H9 (cell line): ENCODE measurements at regions not wholly inside any gene's neighbourhood (a gene's known extent, or its start where the extent isn't known, plus 50 kb on each side); places are given as distances from the start of the nearest gene placed in this dataset.

Source experiments
- DNase-seq: peaks from one replicate; pipeline ENCODE4 v3.0.0-alpha.2; 2017
- H2AFZ ChIP-seq: one replicate; pipeline ENCODE4 v1.6.1; 2013; ENCODE audit warnings: mild to moderate bottlenecking, low read length, control low read depth, moderate library complexity
- H2AK5ac ChIP-seq: 2 replicates; pipeline ENCODE4 v1.6.1; 2013; ENCODE audit warnings: low read length, control low read depth, mixed read lengths; ENCODE audit not compliant: insufficient read length
- H2BK120ac ChIP-seq: one replicate; pipeline ENCODE4 v1.6.1; 2013; ENCODE audit warnings: low read depth, mild to moderate bottlenecking, low read length, control low read depth, inconsistent platforms; ENCODE audit not compliant: poor library complexity, severe bottlenecking
- H2BK12ac ChIP-seq: 2 replicates; pipeline ENCODE4 v1.6.1; 2013; ENCODE audit warnings: low read length, control low read depth, mixed read lengths, low read depth; ENCODE audit not compliant: insufficient read length
- H2BK15ac ChIP-seq: 2 replicates; pipeline ENCODE4 v1.6.1; 2013; ENCODE audit warnings: low read depth, low read length, control low read depth
- H2BK20ac ChIP-seq: one replicate; pipeline ENCODE4 v1.6.1; 2013; ENCODE audit warnings: low read depth, mild to moderate bottlenecking, low read length, control low read depth, inconsistent platforms; ENCODE audit not compliant: poor library complexity, severe bottlenecking
- H2BK5ac ChIP-seq: 2 replicates; pipeline ENCODE4 v1.6.1; 2013; ENCODE audit warnings: low read length, control low read depth, mixed read lengths; ENCODE audit not compliant: insufficient read length
- H3K14ac ChIP-seq: 2 replicates; pipeline ENCODE4 v1.6.1; 2013; ENCODE audit warnings: low read length, control low read depth; ENCODE audit not compliant: insufficient read depth
- H3K18ac ChIP-seq: 2 replicates; pipeline ENCODE4 v1.6.1; 2013; ENCODE audit warnings: low read depth, mild to moderate bottlenecking, mixed read lengths, low read length, control low read depth; ENCODE audit not compliant: insufficient read length
- H3K23ac ChIP-seq: 2 replicates; pipeline ENCODE4 v1.6.1; 2013; ENCODE audit warnings: low read length, control low read depth, mixed read lengths, low read depth; ENCODE audit not compliant: insufficient read length
- H3K23me2 ChIP-seq: 2 replicates; pipeline ENCODE4 v1.6.1; 2013; ENCODE audit warnings: low read depth, mild to moderate bottlenecking, mixed read lengths, low read length, control low read depth; ENCODE audit not compliant: insufficient read length, poor library complexity, severe bottlenecking
- H3K27ac ChIP-seq: 2 replicates; pipeline ENCODE4 v1.5.1; 2013; ENCODE audit warnings: low read length, control low read depth, mixed read lengths, low read depth; ENCODE audit not compliant: insufficient read length
- H3K27me3 ChIP-seq: 2 replicates; pipeline ENCODE4 v1.6.1; 2013; ENCODE audit warnings: low read length, control low read depth, inconsistent platforms; ENCODE audit not compliant: insufficient read depth
- H3K4ac ChIP-seq: 2 replicates; pipeline ENCODE4 v1.6.1; 2013; ENCODE audit warnings: low read depth, mild to moderate bottlenecking, control low read depth, inconsistent platforms, low read length, moderate library complexity
- H3K4me1 ChIP-seq: 2 replicates; pipeline ENCODE4 v1.6.1; 2013; ENCODE audit warnings: low read length, control low read depth, inconsistent platforms; ENCODE audit not compliant: insufficient read depth
- H3K4me2 ChIP-seq: 2 replicates; pipeline ENCODE4 v1.6.1; 2013; ENCODE audit warnings: low read length, control low read depth, mixed read lengths; ENCODE audit not compliant: insufficient read length, insufficient read depth
- H3K56ac ChIP-seq: 2 replicates; pipeline ENCODE4 v1.6.1; 2013; ENCODE audit warnings: low read depth, mild to moderate bottlenecking, mixed read lengths, low read length, control low read depth; ENCODE audit not compliant: insufficient read length
- H3K79me1 ChIP-seq: 2 replicates; pipeline ENCODE4 v1.6.1; 2013; ENCODE audit warnings: low read depth, mild to moderate bottlenecking, moderate library complexity, low read length, control low read depth, inconsistent platforms; ENCODE audit not compliant: insufficient read depth, poor library complexity, severe bottlenecking
- H3K79me2 ChIP-seq: 2 replicates; pipeline ENCODE4 v1.6.1; 2013; ENCODE audit warnings: low read length, control low read depth, inconsistent platforms; ENCODE audit not compliant: insufficient read depth
- H3K9ac ChIP-seq: 2 replicates; pipeline ENCODE4 v1.6.1; 2013; ENCODE audit warnings: low read length, control low read depth, mixed read lengths; ENCODE audit not compliant: insufficient read length; ENCODE audit errors: extremely low read depth
- H3K9me3 ChIP-seq: one replicate; pipeline ENCODE4 v1.6.1; 2013; ENCODE audit warnings: low read depth, low read length, inconsistent platforms; ENCODE audit not compliant: control insufficient read depth
- H3T11ph ChIP-seq: one replicate; pipeline ENCODE4 v1.6.1; 2013; ENCODE audit warnings: mild to moderate bottlenecking, low read length, control low read depth, inconsistent platforms
- H4K20me1 ChIP-seq: one replicate; pipeline ENCODE4 v1.6.1; 2013; ENCODE audit not compliant: control insufficient read depth, insufficient read length, insufficient read depth
- H4K5ac ChIP-seq: 2 replicates; pipeline ENCODE4 v1.6.1; 2013; ENCODE audit warnings: low read depth, mild to moderate bottlenecking, mixed read lengths, low read length, control low read depth; ENCODE audit not compliant: insufficient read length
- H4K8ac ChIP-seq: replicated peaks from 2 replicates; pipeline ENCODE4 v1.6.1; 2013; ENCODE audit warnings: low read length, control low read depth, mixed read lengths, low read depth; ENCODE audit not compliant: insufficient read length
- H4K91ac ChIP-seq: 2 replicates; pipeline ENCODE4 v1.6.1; 2013; ENCODE audit warnings: low read depth, mild to moderate bottlenecking, moderate library complexity, mixed read lengths, low read length, control low read depth; ENCODE audit not compliant: insufficient read length
- H3K27ac Mint-ChIP-seq, 3 experiments: 2 replicates in 2 of 3; 3 replicates in 1 of 3; pipeline ENCODE4 v1.8.0; 2020 to 2021; ENCODE audit warnings: mixed read lengths in 3 of 3, mild to moderate bottlenecking in 1 of 3, moderate library complexity in 1 of 3
- H3K27me3 Mint-ChIP-seq: 2 replicates; pipeline ENCODE4 v1.8.0; 2021; ENCODE audit warnings: low read depth, mild to moderate bottlenecking, moderate library complexity, mixed read lengths
- H3K36me3 Mint-ChIP-seq, 3 experiments: 2 replicates in 2 of 3; 3 replicates in 1 of 3; pipeline ENCODE4 v1.8.0; 2020 to 2021; ENCODE audit warnings: low read depth in 3 of 3, mixed read lengths in 3 of 3; ENCODE audit not compliant: insufficient read depth in 1 of 3
- H3K4me1 Mint-ChIP-seq, 2 experiments: 2 replicates each; pipeline ENCODE4 v1.8.0; 2020; ENCODE audit warnings: mixed read lengths in 2 of 2
- H3K4me3 Mint-ChIP-seq, 2 experiments: 2 replicates in 1 of 2; 3 replicates in 1 of 2; pipeline ENCODE4 v1.8.0; 2020 to 2021; ENCODE audit warnings: mild to moderate bottlenecking in 2 of 2, mixed read lengths in 2 of 2, moderate library complexity in 1 of 2
- H3K9me3 Mint-ChIP-seq, 2 experiments: 2 replicates in 1 of 2; 3 replicates in 1 of 2; pipeline ENCODE4 v1.8.0; 2020; ENCODE audit warnings: mild to moderate bottlenecking in 2 of 2, mixed read lengths in 2 of 2, moderate library complexity in 1 of 2
- WGBS: extraction: QIAGEN DNeasy Blood & Tissue Kit; methylation state at CpG from one replicate; pipeline ENCODE4 v1.1.7; 2013; ENCODE audit warnings: missing lambda C conversion rate, low lambda C conversion rate, mixed read lengths; ENCODE audit not compliant: insufficient read length; ENCODE audit errors: extremely low coverage; 5-methylcytosine and 5-hydroxymethylcytosine counted together
- TF ChIP-seq, protein P1 (sequence below): fragments of 200-600 bp; sonication (generic); conservative IDR thresholded peaks from 3 replicates; pipeline ENCODE4 v1.8.0; 2021; ENCODE audit warnings: antibody characterized with exemption, mild to moderate bottlenecking

DNA sequence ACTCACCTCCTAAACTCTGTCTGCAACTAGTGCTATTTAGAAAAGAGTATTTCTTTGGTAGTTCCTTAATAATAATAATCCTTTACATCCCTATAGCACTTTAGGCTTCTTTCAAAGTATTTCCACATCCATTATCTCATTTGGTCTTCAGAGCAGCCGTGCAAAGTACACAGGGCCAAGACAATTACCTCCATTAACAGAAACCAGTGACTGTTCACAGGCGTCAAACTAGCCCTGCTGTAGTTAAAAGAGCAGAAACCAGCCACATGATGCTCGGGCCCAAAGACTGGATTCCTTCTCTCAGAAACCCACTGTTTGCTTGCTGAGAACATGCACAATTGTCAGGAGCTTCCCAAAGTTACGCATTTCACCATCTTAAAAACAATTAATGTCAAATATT, 396.0 kb upstream of the DAB1 start:
- H2BK5ac ChIP-seq: no peak overlapping the region
- no peak overlapping the region for H2BK20ac ChIP-seq
- H4K5ac ChIP-seq: no peak overlapping the region
- H3T11ph ChIP-seq: no peak overlapping the region
- H3K23me2 ChIP-seq: no peaks in the 10 kb centered on the region
- no peak overlapping the region for H3K18ac ChIP-seq
- H3K27ac ChIP-seq: no peak overlapping the region
- no peak overlapping the region for H3K9ac ChIP-seq
- H3K4me2 ChIP-seq: no peak overlapping the region
- H4K91ac ChIP-seq: no peak overlapping the region
- no peak overlapping the region for H3K4me3 Mint-ChIP-seq
- no peak overlapping the region for H2BK120ac ChIP-seq
- no peaks in the 10 kb centered on the region for H3K4me1 ChIP-seq
- H3K9me3 ChIP-seq: no peaks in the 10 kb centered on the region
- no peak overlapping the region for H2BK12ac ChIP-seq
- H3K4me1 Mint-ChIP-seq: no peaks in the 10 kb centered on the region
- H4K20me1 ChIP-seq: no peaks in the 10 kb centered on the region
- TF ChIP-seq, protein P1, sequence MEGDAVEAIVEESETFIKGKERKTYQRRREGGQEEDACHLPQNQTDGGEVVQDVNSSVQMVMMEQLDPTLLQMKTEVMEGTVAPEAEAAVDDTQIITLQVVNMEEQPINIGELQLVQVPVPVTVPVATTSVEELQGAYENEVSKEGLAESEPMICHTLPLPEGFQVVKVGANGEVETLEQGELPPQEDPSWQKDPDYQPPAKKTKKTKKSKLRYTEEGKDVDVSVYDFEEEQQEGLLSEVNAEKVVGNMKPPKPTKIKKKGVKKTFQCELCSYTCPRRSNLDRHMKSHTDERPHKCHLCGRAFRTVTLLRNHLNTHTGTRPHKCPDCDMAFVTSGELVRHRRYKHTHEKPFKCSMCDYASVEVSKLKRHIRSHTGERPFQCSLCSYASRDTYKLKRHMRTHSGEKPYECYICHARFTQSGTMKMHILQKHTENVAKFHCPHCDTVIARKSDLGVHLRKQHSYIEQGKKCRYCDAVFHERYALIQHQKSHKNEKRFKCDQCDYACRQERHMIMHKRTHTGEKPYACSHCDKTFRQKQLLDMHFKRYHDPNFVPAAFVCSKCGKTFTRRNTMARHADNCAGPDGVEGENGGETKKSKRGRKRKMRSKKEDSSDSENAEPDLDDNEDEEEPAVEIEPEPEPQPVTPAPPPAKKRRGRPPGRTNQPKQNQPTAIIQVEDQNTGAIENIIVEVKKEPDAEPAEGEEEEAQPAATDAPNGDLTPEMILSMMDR: no peak
- H3K27ac Mint-ChIP-seq: no peak overlapping the region
- no peak overlapping the region for H4K8ac ChIP-seq
- no peak overlapping the region for H2AFZ ChIP-seq
- no peak overlapping the region; the same call in 1 of the 2 replicates for H3K14ac ChIP-seq
- no peaks in the 10 kb centered on the region for H3K79me2 ChIP-seq
- no peak overlapping the region for H2AK5ac ChIP-seq
- H3K79me1 ChIP-seq: no peaks in the 10 kb centered on the region
- no peak overlapping the region for H3K4ac ChIP-seq
- no peaks in the 10 kb centered on the region for H3K36me3 Mint-ChIP-seq
- no peaks in the 10 kb centered on the region for H3K27me3 ChIP-seq
- H3K23ac ChIP-seq: no peak overlapping the region
- H3K9me3 Mint-ChIP-seq: no peaks in the 10 kb centered on the region
- no CpG with 5 or more reads among the region's 4 CpGs for WGBS
- no peak overlapping the region for H2BK15ac ChIP-seq
- no peak overlapping the region for H3K56ac ChIP-seq
- H3K27me3 Mint-ChIP-seq: no peaks in the 10 kb centered on the region
- DNase-seq: no peak
